Omental fat pad (tissue), 3 donors: ENCODE measurements at regions not wholly inside any gene's neighbourhood (a gene's known extent, or its start where the extent isn't known, plus 50 kb on each side); places are given as distances from the start of the nearest gene placed in this dataset. TPM values are rescaled to one million over a fixed set of nuclear protein-coding genes. Genes with fewer than 3 reads are reported as not detected.
"Not testable (repeated sequence)": the region's sequence is repeated elsewhere in the genome, so short reads cannot be mapped to it uniquely, and the experiment has no call there.

Experiments
- ATAC-seq: fragments of 150-250 bp; one replicate; pipeline ENCODE4 v1.9.1; 2016; ENCODE audit warnings: mild to moderate bottlenecking, moderate library complexity; ENCODE audit not compliant: low FRiP score
- DNase-seq: peaks from one replicate; pipeline ENCODE4 v3.0.0-alpha.2; 2019; ENCODE audit warnings: low spot score
- CTCF ChIP-seq, 3 donors: fragments of 450-650 bp; IDR thresholded peaks; one replicate each; pipeline ENCODE4 v1.5.1; 2016 to 2017; ENCODE audit warnings: antibody characterized with exemption in 3 of 3, mild to moderate bottlenecking in 3 of 3, moderate library complexity in 2 of 3
- small RNA-seq: library from RNA; depleted of rRNA; stranded (forward); fragments of <200 nt; gene quantifications from one replicate; pipeline ENCODE3, GENCODE V24; 2016

- DNase-seq (no peak), ATAC-seq (no peak)
- TF ChIP-seq CTCF (IDR thresholded peaks at IDR 0.05), result no peak
These were observed 70.4 kb upstream of the CTSV start for GRCh38 chr9:97109194-97109811.

DNA sequence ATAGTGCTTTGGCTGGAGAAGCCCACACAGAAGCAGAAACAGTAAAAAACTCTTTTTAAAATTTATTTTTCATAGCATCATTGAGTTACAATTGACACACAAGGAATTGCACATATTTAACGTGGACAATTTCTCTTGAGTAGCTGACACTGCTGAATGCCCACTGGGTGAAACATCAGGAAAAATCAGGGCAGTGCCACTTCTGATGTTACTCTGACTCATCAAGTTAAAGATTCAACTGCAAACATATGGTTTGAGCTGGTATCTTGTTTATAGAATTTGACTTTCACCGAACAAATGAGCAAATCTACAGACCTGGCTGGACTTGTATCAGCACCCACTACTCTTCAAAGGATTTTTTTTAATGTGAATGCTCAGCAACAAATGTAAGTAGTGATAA is 66.3 kb upstream of the CTSV start:
- not testable (repeated sequence) for ATAC-seq, DNase-seq

DNA sequence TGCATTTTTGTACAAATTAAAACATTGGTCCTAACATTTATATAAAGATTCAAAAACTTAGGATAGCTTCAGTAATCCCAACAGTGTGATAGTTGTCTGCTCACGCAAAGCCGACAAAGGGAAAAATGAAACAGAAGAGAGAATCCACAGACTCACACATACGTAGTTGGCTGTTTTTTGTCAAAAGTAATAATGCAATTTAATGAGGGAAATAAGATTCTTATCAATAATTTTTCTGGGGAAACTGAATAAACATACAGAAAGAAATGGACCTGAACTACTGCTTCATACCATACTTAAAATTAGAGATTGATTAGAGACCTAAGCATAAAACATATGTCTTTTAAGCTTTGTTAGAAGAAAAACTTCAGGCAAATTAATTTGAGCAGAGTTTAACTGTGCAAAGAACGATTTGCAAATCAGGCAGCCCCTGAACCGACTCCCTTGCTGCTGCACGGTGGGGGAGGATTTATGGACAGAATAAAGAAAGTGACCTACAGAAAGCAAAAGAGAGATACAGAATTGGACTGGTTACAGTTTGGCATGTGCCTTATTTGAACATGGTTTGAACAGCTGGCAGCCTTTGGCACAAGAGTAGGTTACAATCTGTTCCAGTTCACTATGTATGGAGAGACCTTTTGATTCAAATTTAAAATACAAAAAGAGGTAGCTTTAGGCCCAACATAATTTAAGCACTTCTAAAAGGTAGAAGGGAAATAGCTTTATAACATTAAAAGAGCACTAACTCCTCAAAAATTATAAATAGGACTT is 64.9 kb upstream of the CTSV start:
- ATAC-seq, DNase-seq: not testable (repeated sequence)

DNA sequence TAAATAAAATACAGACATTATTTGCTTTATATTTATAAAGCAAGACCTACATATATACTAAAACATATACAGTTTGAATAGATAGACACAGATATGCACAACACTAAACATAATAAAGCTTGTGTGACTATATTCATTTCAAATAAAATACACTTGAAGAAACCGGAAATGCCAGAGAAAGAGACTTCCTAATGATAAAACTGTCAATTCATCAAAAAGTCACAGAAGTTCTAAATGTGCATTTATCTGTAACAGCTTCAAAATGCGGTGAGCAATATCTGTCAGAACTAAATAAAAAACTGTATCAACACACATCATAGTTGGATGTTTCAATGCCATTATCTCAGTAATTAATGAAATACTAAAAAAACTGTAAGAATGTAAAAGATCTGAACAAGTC is 60.6 kb upstream of the CTSV start:
- not testable (repeated sequence) for DNase-seq, ATAC-seq

- DNase-seq, result no peak
- ATAC-seq, result no peak
- no peak for TF ChIP-seq CTCF (IDR thresholded peaks at IDR 0.05)
These were observed 57.9 kb upstream of the CTSV start for GRCh38 chr9:97096793-97097192.

DNA sequence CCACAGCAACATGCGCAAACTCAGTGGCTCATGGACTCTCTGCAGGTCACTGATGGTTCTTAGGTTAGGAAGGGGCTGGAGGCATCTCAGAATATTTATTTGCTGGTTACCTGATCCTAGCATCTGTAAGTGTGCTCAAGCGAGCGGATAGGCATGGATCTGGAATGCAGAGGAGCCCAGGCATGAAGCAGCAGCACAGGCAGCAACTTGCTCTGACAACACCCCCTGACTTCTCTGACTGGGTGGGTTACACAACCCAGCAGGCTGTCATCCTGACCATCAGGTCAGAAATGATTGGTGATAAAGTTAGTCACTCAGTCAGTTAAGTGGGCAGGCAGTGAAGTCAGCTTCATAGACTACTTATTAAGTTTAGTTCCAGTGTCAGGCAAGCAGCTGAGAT is 50.4 kb upstream of the CTSV start:
- not testable (repeated sequence) for DNase-seq, ATAC-seq

Small RNA genes lying in the stretch of these regions (small RNA-seq; reads per million reads assigned to genes)
- not detected for gene RNU6-798P
